ENCODE measurements at regions not wholly inside any gene's neighbourhood (a gene's known extent, or its start where the extent isn't known, plus 50 kb on each side); places are given as distances from the start of the nearest gene placed in this dataset.

GRCh38 chr16:8519179-8519578 lies 71.1 kb downstream of the TMEM114 start:
- Histone ChIP-seq H3K9me3 (no peaks in the 10 kb centered on the region), H3K36me3 (no peaks in the 10 kb centered on the region), H3K4me3 (no peak overlapping the region), H3K4me1 (ENCODE audit: insufficient read depth) (no peaks in the 10 kb centered on the region), H3K27ac (no peak overlapping the region), H3K27me3 (no peaks in the 10 kb centered on the region)
- no peak for DNase-seq
- intact Hi-C loops (cut with DNase I): no loop called here
- TF ChIP-seq EP300 (IDR thresholded peaks at IDR 0.05) (no peak), POLR2A (IDR thresholded peaks at IDR 0.05) (no peak)
- TF ChIP-seq, protein P1, sequence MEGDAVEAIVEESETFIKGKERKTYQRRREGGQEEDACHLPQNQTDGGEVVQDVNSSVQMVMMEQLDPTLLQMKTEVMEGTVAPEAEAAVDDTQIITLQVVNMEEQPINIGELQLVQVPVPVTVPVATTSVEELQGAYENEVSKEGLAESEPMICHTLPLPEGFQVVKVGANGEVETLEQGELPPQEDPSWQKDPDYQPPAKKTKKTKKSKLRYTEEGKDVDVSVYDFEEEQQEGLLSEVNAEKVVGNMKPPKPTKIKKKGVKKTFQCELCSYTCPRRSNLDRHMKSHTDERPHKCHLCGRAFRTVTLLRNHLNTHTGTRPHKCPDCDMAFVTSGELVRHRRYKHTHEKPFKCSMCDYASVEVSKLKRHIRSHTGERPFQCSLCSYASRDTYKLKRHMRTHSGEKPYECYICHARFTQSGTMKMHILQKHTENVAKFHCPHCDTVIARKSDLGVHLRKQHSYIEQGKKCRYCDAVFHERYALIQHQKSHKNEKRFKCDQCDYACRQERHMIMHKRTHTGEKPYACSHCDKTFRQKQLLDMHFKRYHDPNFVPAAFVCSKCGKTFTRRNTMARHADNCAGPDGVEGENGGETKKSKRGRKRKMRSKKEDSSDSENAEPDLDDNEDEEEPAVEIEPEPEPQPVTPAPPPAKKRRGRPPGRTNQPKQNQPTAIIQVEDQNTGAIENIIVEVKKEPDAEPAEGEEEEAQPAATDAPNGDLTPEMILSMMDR (IDR thresholded peaks at IDR 0.05): no peak
- 62 to 75% (median 70%) methylated on average over 4 of the region's 4 CpGs for WGBS, 3 donors

GRCh38 chr16:8517280-8517679 lies 73.0 kb downstream of the TMEM114 start:
- DNase-seq: no peak
- WGBS, 3 donors: 66 to 67% (median 67%) methylated on average over 4 of the region's 4 CpGs
- H3K4me3 ChIP-seq: no peak overlapping the region
- H3K9me3 ChIP-seq: no peaks in the 10 kb centered on the region
- H3K36me3 ChIP-seq: no peaks in the 10 kb centered on the region
- H3K4me1 ChIP-seq (ENCODE audit: insufficient read depth): no peaks in the 10 kb centered on the region
- no peaks in the 10 kb centered on the region for H3K27me3 ChIP-seq
- H3K27ac ChIP-seq: no peak overlapping the region
- intact Hi-C loops (cut with DNase I): no loop called here
- TF ChIP-seq, protein P1 (IDR thresholded peaks at IDR 0.05): no peak
- TF ChIP-seq EP300 (IDR thresholded peaks at IDR 0.05) (no peak), POLR2A (IDR thresholded peaks at IDR 0.05) (no peak)

GRCh38 chr16:8516471-8516870 lies 73.8 kb downstream of the TMEM114 start:
- intact Hi-C loops (cut with DNase I): no loop called here
- TF ChIP-seq EP300 (IDR thresholded peaks at IDR 0.05): no peak
- TF ChIP-seq POLR2A (IDR thresholded peaks at IDR 0.05): no peak
- TF ChIP-seq, protein P1 (IDR thresholded peaks at IDR 0.05): no peak
- 90 to 92% (median 92%) methylated on average over 3 of the region's 3 CpGs for WGBS, 3 donors
- no peaks in the 10 kb centered on the region for H3K4me1 ChIP-seq (ENCODE audit: insufficient read depth)
- H3K4me3 ChIP-seq: no peak overlapping the region
- DNase-seq: no peak
- no peaks in the 10 kb centered on the region for H3K27me3 ChIP-seq
- no peaks in the 10 kb centered on the region for H3K9me3 ChIP-seq
- no peak overlapping the region for H3K27ac ChIP-seq
- H3K36me3 ChIP-seq: no peaks in the 10 kb centered on the region

DNA sequence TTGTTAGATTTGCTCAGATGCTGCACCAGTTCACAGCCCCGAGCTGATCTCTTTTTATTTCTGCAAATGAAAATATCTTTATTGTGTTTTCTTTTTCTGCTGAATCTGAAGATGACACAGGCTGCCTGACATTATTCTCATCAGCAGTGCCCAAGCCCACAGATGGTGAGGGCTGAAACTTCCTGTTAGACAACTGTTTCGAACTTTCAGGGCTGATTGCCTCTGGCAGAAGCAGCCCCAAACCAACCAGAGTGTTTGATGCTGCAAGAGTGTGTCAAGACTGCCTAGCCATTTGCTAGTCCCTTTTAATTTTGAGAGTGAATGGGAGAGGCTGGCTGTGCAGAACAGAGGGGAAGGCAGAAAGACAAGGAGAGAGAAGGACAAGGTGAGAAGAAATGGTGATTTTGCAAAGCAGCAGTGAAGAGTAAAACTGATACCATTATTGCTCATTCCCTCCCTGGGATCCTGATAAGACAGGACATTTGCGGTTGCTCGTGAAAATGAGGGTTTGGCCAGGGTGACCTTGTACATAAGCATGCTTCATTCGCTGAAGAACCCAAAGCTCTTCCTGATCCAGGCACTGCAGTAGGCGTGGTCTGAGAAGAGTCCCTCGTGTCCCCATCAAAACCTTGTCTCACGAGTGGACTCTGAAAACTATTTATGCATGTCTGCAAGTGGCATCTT lies 77.2 kb downstream of the TMEM114 start:
- TF ChIP-seq, protein P1 (IDR thresholded peaks at IDR 0.05): no peak
- TF ChIP-seq EP300 (IDR thresholded peaks at IDR 0.05): no peak
- TF ChIP-seq POLR2A (IDR thresholded peaks at IDR 0.05): no peak
- no peak for DNase-seq
- Histone ChIP-seq H3K4me1 (ENCODE audit: insufficient read depth) (no peaks in the 10 kb centered on the region), H3K27me3 (no peaks in the 10 kb centered on the region), H3K27ac (no peak overlapping the region), H3K9me3 (no peaks in the 10 kb centered on the region), H3K36me3 (no peaks in the 10 kb centered on the region), H3K4me3 (no peak overlapping the region)
- 45 to 58% (median 52%) methylated on average over 8 of the region's 8 CpGs for WGBS, 3 donors
- intact Hi-C loops (cut with DNase I): no loop called here

Measured in ovary (tissue), 7 donors.